SIG-M5 treated with dmso at 0.1 percent for 504 hours (cell line): ENCODE measurements at regions not wholly inside any gene's neighbourhood (a gene's known extent, or its start where the extent isn't known, plus 50 kb on each side); places are given as distances from the start of the nearest gene placed in this dataset.
"Not testable (repeated sequence)": the region's sequence is repeated elsewhere in the genome, so short reads cannot be mapped to it uniquely, and the experiment has no call there.

ENCODE experiments used
- DNase-seq: peaks from one replicate; lab custom pipeline; 2025; ENCODE audit not compliant: unreplicated experiment; lab: John Stamatoyannopoulos, UW

GRCh38 chr15:31649634-31650033 is 323.0 kb downstream of the KLF13 start:
- not testable (repeated sequence) for DNase-seq

DNA sequence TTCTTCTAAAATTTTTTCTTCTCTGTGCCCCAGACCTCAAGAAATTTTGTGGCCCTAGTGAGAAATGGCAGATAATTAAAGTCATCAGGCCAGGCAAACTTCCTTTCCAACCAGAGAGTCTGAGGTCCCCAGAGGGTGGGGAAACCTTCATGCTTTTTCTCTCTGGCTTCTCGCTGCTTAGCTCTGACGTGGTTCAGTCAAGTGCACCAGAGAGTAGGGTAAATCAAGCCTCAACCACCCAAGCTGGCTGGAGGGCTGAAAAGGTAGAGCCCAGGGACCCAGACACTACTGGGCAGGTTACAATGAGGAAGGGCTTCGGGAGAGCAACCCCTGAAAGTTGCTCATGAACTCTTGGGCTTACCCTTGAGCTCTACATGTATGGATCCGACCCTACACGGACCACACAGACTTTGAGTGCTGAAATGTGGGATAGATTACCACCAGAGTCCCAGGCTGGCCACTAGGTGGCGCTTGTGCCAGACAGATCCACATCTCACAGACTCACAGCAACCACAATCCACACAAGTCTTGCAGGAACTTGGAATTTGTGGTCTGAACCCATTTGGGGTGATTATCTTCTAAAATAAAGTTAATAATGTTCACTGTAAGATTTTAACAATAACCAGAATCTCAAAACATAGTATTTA is 323.5 kb downstream of the KLF13 start:
- not testable (repeated sequence) for DNase-seq

DNA sequence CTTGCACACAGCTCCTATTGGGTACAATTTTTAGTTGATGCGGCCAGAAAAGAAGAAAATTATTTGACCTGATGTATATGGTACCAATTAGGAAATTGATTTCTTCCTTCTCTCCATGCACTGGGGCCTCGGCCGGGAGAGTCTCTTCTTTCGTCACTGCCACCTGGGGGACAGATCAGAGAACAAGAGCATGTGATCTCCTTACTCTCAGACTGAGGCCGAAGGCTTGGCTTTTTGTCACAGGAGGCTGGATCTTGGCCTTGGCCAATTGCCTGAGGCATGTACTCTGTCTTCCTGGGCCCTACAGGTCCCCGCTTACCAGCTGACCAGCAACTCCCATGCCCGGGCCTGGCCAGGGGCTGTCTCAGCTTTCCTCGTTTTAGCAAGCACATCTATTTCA is 330.3 kb downstream of the KLF13 start:
- DNase-seq, result not testable (repeated sequence)

GRCh38 chr15:31660816-31661215 is 334.2 kb downstream of the KLF13 start:
- DNase-seq, result no peak

DNA sequence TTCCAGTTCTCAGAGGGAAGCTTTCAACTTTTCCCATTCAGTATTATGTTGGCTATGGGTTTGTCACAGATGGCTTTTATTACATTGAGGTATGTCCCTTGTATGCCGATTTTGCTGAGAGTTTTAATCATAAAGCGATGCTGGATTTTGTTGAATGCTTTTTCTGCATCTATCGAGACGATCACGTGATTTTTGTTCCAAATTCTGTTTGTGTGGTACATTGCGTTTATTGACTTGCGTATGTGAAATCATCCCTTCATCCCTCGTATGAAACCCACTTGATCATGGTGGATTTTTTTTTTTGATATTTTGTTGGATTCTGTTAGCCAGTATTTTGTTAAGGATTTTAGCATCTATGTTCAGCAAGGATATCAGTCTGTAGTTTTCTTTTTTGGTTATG is 339.1 kb downstream of the KLF13 start:
- DNase-seq, result not testable (repeated sequence)

- DNase-seq, result not testable (repeated sequence)
These were observed 342.7 kb downstream of the KLF13 start for GRCh38 chr15:31669158-31669908.

GRCh38 chr15:31673263-31673662 is 346.6 kb downstream of the KLF13 start:
- not testable (repeated sequence) for DNase-seq

DNA sequence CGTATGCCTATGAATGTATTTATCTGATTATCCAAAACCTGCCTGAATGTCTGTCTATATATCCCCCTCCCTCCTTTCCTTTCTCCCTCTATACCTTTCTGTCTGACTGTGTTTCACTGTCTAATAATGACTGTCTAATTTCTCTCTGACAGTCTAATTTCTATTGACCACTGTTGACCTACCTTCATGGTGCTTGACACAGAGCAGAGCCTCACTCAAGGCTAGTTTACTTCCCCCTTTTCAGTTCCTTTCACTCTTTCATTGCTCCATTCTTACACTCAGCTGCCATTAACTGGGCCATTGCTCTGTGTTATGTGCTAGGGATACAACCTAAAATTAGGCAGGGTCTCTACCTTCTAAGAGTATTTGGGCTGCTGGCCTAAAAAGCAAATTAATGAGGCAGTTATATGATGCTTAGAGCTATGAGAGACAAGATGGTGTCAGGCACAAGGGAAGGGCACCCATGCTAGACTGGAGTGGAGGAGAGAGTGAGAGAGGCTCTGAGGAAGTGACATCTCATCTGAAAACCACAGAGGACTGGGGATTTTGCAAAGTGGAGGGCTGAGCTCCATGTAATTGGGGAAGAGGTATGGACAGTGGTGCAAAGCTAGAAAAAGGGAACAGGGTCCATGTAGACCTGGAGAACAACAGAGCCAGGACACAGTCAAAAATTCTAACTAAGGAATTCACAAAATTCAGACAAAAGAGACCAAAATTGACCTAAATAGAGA is 348.6 kb upstream of the CHRNA7 start:
- peak; percentile 1 for DNase-seq

DNA sequence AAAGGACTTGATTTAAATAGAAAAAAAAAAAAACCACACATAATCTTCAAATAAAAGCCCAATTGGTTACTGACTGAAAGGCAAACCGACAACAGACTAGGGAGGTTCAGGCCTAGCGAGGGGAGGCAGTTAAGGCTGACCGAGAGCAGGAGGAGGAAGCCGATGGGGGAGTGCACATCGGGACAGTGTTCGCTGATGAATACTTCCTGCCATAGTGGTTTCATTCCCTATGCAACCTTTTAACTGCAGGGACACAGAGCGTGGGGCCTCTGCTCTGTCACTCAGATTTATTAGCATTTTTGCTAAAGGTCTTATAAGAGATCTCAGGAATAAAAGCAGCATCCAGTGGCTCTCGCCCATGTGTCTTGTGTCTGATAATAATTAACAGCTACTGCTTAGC is 343.2 kb upstream of the CHRNA7 start:
- DNase-seq, result not testable (repeated sequence)

GRCh38 chr15:31696509-31696908 is 333.8 kb upstream of the CHRNA7 start:
- DNase-seq, result not testable (repeated sequence)

DNA sequence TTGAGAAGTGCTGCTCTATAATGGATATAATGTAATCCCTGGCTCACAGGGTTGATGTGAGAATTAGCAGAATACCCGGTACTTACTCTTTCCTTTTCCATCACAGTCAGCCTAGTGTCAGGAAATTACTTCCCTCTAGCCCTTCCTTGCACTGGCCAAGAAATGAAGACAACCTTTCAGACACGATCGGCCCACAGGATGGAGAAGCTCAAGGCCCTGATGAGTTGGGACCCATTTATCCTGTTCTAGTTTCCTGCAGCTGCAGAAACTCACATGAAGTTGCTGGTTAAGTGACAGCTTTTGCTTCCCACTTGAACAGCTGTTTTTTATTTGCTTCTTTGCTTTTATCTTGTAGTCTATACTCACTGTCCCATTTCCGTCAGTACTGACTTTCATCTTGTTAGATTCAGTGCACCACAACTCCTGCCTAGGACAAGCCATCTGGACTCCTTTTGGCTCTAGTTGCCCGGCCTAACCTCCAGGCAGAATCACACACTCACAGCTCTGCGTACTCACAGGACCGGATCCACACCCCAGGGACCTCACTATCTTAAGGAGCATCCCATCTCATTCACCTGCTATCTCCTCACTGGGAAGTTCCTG is 325.1 kb upstream of the CHRNA7 start:
- DNase-seq, result not testable (repeated sequence)

DNA sequence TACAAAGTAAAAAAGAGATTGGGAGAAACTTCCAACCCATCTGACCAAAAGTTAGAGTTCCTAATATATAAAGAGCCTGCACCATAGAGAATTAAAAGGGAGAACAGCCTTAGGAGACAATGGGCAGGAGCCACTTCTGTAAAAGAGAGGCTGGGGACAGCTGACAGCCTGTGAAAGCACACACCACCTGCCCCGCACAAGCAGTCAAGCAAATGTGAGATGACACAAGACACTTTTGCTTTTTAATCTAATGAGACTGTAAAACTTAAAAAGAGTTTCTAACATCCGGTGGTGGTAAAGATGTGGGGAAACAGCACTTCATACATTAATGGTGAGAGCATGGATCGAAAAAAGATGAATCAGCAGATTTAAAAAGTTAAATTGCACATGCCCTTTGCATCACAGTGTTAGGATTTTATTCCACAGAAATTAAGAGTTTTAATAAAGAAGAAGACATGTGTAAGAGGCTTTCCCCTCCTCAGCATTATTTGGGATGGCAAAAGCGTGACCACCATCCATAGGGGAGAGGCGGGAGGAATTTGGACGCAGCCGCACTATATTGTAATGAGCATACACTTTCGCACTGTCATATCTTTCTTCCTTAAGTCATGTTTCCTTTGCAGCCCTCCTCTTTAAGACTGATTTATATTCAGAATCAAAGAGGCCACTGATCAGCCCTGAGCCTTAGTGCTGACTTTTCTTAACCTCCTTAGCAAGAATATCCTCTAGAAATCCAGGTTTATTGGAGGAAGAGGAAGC is 322.2 kb upstream of the CHRNA7 start:
- not testable (repeated sequence) for DNase-seq

DNA sequence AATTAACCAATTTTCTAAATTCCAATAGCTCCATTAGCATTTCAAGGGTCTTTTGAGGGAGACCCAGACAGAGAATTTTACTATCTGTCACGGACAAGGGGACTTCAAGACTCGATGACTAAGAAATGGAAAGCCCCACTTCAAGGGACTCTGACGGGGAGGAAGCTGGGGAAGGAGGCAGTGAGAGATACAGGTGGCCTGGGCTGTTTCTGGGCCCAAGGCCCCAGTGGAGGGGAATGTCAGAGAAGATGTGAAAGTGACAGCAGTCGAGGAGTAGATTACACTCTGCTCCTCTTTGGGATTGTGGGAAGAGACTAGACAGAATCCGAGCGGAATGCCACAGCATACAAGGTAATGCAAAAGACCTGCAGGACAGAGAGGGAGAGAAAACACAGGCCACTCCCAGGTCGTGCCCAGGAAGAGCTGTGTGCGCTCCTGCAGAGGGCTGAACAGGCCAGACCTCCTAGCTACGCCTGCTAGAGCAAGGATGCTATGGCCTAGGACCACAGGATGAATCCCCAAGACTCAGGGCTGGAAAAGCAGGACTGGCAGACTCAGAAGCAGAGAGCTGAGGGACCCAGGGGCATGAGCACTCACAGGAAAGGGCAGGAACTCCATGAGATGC is 321.5 kb upstream of the CHRNA7 start:
- DNase-seq, result not testable (repeated sequence)

DNA sequence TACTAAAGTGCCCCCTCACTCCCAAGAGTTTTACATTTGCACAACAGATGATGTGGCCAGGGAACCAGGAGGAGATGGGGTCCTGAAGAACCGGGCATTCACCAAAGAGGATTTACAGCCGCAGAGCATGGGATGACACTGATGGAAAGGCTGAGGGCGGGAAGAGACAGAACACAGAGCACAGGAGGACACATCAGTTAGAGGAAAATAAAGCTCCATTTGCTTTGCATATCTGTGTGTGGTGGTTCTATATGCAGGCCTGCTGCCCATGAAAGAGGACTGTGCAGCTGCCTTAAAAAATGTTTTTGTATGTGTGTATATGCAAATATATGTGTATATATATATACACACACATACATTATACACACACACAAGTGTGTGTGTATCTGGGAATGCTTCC is 320.8 kb upstream of the CHRNA7 start:
- DNase-seq, result not testable (repeated sequence)

DNA sequence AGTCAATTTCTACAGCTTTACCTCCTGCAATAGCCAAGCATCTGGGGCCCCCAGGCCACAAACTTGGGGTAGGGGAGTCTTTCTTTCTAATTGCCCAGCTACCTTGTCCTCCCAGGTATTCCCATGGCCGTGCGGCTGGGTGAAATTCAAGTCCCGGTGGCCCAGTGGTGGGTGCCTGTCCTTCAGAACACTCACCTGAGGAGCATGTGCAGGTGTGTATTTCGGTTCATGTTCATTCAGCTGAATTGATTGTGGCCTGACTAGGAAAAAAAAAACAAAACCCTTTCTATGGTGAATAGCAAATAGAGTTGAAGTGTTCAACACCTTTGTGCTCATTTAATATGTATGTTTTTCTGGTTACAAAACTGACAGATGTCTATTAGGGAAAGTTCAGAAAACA is 319.5 kb upstream of the CHRNA7 start:
- not testable (repeated sequence) for DNase-seq

DNA sequence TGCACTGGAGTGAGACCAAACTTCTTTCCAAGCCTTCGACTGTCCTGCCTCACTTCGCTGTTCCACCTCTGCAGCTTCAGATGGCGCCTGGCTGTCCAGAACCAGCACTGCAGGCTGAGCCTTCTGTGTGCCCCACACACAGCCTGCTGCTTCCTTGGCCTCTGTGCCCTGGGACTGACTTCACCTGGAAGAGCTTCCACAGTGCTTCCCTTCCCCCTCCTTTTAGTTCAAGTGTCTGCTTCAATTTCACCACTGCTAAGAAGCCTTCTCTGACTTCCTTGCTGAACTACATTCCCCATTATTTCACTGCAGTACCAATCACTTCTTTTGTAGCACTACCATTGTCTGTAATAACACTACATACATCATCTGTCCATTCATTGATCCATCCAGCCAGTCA is 315.1 kb upstream of the CHRNA7 start:
- not testable (repeated sequence) for DNase-seq

DNA sequence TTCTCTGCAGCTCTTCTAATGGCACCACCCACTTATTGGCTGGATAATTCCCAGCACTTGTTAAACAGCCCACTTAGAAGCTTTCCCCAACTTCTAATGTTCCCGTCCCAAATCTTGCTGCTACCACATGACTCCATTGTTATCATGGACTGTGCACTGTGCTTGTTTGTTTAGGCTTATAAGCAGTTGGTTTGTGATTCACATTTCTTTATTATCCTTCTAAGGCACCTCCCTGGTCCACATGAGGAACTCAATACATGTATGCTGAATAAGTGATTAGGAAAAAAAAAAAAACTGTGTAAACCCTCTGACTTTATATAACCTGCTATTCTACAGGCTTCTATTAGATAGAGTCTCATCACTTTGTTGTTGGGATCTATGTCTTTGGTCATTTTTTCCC is 311.7 kb upstream of the CHRNA7 start:
- DNase-seq, result not testable (repeated sequence)

GRCh38 chr15:31719396-31720022 is 310.8 kb upstream of the CHRNA7 start:
- not testable (repeated sequence) for DNase-seq

DNA sequence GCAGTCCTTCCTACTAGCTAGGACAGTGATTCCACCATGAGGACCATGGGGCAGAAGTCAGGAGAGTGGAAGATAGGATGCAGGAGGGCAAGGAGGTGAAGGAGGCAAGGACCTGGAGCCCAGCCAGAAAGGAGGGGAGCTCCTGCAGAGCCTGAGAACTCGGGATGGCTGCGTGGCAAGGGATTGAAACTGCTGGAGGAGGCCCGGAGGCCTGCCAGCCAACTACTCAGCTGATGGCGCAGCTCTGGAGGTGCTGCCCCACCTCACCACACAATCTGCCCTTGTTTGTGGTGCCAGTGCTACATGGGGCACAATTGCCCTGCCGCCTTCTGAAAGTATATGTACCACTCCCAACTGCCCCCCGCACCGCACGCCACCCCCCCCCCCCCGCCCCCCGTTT is 307.3 kb upstream of the CHRNA7 start:
- not testable (repeated sequence) for DNase-seq

GRCh38 chr15:31724903-31725302 is 305.4 kb upstream of the CHRNA7 start:
- DNase-seq, result not testable (repeated sequence)
